ENCODE measurements at regions not wholly inside any gene's neighbourhood (a gene's known extent, or its start where the extent isn't known, plus 50 kb on each side); places are given as distances from the start of the nearest gene placed in this dataset.
A peak's percentile ranks its signal among the peaks of the same experiment; 100 is the strongest.
"Not testable (repeated sequence)": the region's sequence is repeated elsewhere in the genome, so short reads cannot be mapped to it uniquely, and the experiment has no call there.

DNA sequence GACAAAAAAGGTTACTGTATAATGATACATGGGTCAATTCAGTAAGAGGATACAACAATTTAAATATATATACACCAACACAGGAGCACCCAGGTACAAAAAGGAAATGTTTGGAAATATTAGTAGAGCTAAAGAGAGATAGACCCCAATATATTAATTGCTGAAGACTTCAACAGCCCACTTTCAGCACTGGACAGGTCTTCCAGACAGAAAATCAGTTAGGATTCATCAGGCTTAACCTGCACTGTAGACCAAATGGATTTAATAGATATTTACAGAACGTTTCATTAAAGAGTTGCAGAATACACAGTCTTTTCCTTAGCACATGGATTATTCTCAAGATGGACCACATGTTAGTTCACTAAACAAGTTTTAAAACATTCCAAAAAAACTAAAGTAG, 845.9 kb upstream of the GBE1 start:
- Histone ChIP-seq H3K4me3 (ENCODE audit: low read length) (no peak overlapping the region), H3K9me3 (ENCODE audit: control insufficient read depth, low read length) (no peaks in the 10 kb centered on the region), H3K27ac (ENCODE audit: low read length) (no peak overlapping the region), H3K4me1 (ENCODE audit: control insufficient read depth, insufficient read depth, low read length) (no peaks in the 10 kb centered on the region), H3K27me3 (ENCODE audit: control insufficient read depth, insufficient read depth) (no peaks in the 10 kb centered on the region)
- 71% methylated on average over 1 of the region's 1 CpG for WGBS
- no peak for ATAC-seq
- no peak for DNase-seq
- intact Hi-C loops (cut with DNase I), result no loop called here

DNA sequence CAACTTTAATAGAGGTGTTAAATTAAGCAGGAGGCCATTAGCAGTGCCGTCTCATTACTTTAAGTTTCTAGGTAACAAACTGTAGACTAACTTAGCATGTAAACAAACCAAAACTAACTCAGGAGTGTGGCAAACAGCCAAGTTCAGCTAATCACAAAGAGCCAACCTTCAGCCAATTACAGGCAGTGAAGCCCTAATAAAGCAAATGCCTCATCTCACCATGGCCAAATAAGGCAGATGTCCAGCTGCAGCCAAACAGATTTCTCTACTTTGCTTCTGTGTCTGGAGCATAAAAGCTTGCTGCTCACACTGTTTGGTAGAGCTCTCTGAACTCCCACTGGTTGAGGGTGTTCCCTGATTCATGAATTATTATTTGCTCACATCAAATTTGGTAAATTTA, 835.4 kb upstream of the GBE1 start:
- DNase-seq, result no peak
- H3K9me3 ChIP-seq (ENCODE audit: control insufficient read depth, low read length), result no peaks in the 10 kb centered on the region
- no peak for ATAC-seq
- WGBS, result 80% methylated on average over 1 of the region's 1 CpG
- no peaks in the 10 kb centered on the region for H3K4me1 ChIP-seq (ENCODE audit: control insufficient read depth, insufficient read depth, low read length)
- no peak overlapping the region for H3K27ac ChIP-seq (ENCODE audit: low read length)
- no peaks in the 10 kb centered on the region for H3K27me3 ChIP-seq (ENCODE audit: control insufficient read depth, insufficient read depth)
- H3K4me3 ChIP-seq (ENCODE audit: low read length), result no peak overlapping the region
- intact Hi-C loops (cut with DNase I), result no loop called here

DNA sequence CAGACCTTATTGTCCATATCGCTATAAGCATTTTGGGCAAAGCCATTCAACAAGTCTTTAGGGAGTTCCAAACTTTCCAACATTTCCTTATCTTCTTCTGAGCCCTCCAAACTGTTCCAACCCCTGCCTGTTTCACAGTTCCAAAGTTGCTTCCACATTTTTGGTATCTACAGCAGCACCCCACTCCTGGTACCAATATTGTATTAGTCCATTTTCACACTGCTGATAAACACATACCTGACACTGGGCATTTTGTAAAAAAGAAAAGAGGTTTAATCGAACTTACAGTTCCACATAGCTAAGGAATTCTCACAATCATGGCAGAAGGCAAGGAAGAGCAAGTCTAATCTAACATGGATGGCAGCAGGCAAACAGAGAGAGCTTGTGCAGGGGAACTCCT, 834.1 kb upstream of the GBE1 start:
- DNase-seq (no peak), ATAC-seq (no peak)
- Histone ChIP-seq H3K27ac (ENCODE audit: low read length) (no peak overlapping the region), H3K4me1 (ENCODE audit: control insufficient read depth, insufficient read depth, low read length) (no peaks in the 10 kb centered on the region), H3K4me3 (ENCODE audit: low read length) (no peak overlapping the region), H3K27me3 (ENCODE audit: control insufficient read depth, insufficient read depth) (no peaks in the 10 kb centered on the region), H3K9me3 (ENCODE audit: control insufficient read depth, low read length) (no peaks in the 10 kb centered on the region)
- 75% methylated on average over 2 of the region's 2 CpGs for WGBS
- intact Hi-C loops (cut with DNase I), result no loop called here

DNA sequence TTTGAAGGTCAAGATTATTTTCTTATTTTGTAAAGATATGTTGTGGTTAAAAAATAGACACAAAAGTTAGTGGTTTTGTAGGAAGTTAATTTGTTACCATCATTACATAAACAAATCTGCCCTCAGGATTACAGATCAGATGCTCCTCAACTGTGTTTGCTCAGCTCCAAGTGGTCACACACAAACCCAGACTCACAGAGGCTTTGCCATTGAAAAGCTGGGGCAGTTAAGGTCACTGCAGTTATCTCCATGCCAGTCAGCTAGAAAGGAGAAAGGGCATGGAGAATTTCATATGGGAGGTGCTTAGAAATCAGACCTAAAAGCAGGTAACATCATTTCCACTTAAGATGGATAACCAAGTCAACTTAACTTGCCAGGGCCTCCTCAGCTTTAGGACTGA, 825.7 kb upstream of the GBE1 start:
- no peak for DNase-seq
- intact Hi-C loops (cut with DNase I), result no loop called here
- H3K27me3 ChIP-seq (ENCODE audit: control insufficient read depth, insufficient read depth), result no peaks in the 10 kb centered on the region

DNA sequence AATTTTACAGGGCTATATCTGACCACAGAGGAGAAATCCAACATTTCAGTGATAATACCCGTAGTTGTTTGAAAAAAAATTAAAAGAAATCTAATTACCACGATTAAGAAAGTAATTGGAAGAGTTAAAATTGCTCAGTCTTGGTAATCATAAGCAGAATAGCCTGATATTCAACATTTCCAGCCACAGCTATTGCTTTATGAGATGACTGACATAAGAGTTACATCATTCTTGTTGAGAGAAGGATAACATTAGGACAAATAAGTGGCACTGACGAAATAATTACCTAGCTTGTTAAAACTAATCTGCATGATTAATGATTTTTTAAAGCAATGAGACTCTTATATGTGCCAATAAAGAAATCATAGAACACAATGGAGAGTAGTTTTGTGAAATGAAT, 825.0 kb upstream of the GBE1 start:
- Histone ChIP-seq H3K9me3 (ENCODE audit: control insufficient read depth, low read length) (no peaks in the 10 kb centered on the region), H3K4me1 (ENCODE audit: control insufficient read depth, insufficient read depth, low read length) (no peaks in the 10 kb centered on the region), H3K27me3 (ENCODE audit: control insufficient read depth, insufficient read depth) (no peaks in the 10 kb centered on the region), H3K27ac (ENCODE audit: low read length) (no peak overlapping the region), H3K4me3 (ENCODE audit: low read length) (no peak overlapping the region)
- DNase-seq (no peak), ATAC-seq (no peak)
- 38% methylated on average over 3 of the region's 3 CpGs for WGBS
- intact Hi-C loops (cut with DNase I), result no loop called here

More for the DNA sequence above, 825.7 kb upstream of the GBE1 start:
- Histone ChIP-seq H3K27ac (ENCODE audit: low read length) (no peak overlapping the region), H3K9me3 (ENCODE audit: control insufficient read depth, low read length) (no peaks in the 10 kb centered on the region), H3K4me3 (ENCODE audit: low read length) (no peak overlapping the region), H3K4me1 (ENCODE audit: control insufficient read depth, insufficient read depth, low read length) (no peaks in the 10 kb centered on the region)
- ATAC-seq, result no peak

DNA sequence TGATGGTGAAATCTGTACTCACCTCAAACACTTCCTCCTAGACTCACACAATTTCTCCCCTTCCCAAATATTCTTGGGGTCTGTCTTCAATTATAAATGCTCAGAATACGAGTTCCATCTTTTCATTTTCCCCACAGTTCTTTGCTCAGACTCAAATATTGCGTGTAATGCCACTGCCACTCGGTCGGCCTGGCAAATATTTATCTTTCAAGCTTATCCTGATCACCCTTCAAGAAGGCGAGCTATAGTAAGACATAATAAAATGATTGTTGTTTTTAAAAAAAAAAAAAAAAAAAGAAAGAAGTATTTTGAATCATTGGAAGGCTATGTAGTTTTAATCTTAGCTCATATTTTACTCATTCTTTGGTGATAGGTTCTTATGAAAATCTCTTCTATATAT, 824.6 kb upstream of the GBE1 start:
- ATAC-seq; H3K4me1 ChIP-seq (ENCODE audit: control insufficient read depth, insufficient read depth, low read length); H3K9me3 ChIP-seq (ENCODE audit: control insufficient read depth, low read length); H3K27me3 ChIP-seq (ENCODE audit: control insufficient read depth, insufficient read depth); intact Hi-C loops (cut with DNase I); H3K27ac ChIP-seq (ENCODE audit: low read length); DNase-seq; H3K4me3 ChIP-seq (ENCODE audit: low read length): not testable (repeated sequence)
- WGBS, result 46% methylated on average over 5 of the region's 5 CpGs

DNA sequence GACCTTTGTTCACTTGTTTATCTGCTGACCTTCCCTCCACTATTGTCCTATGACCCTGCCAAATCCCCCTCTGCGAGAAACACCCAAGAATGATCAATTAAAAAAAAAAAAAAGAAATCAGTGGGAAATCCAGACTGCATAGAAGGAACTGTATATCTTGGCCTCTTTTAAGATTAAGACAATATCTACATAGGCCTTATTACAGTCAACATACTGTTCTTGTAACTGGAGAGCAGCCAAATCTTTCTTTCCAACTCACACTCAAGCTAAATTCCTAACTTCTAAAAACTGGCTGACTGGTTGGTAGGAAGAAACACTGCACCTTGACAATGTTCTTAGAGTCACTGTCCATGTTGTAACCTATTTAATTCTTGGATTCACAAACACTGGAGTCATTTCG, 824.1 kb upstream of the GBE1 start:
- H3K4me3 ChIP-seq (ENCODE audit: low read length); H3K9me3 ChIP-seq (ENCODE audit: control insufficient read depth, low read length); H3K4me1 ChIP-seq (ENCODE audit: control insufficient read depth, insufficient read depth, low read length); DNase-seq; ATAC-seq; H3K27me3 ChIP-seq (ENCODE audit: control insufficient read depth, insufficient read depth); intact Hi-C loops (cut with DNase I); H3K27ac ChIP-seq (ENCODE audit: low read length): not testable (repeated sequence)
- WGBS, result 76% methylated on average over 2 of the region's 2 CpGs

DNA sequence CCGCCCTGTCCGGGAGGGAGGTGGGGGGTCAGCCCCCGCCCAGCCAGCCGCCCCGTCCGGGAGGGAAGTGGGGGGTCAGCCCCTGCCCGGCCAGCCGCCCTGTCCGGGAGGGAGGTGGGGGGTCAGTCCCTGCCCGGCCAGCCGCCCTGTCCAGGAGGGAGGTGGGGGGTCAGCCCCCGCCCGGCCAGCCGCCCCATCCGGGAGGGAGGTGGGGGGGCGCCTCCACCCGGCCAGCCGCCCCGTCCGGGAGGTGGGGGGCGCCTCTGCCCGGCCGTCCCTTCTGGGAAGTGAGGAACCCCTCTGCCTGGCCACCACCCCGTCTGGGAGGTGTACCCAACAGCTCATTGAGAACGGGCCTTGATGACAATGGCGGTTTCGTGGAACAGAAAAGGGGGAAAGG, 823.4 kb upstream of the GBE1 start:
- intact Hi-C loops (cut with DNase I); H3K27ac ChIP-seq (ENCODE audit: low read length); H3K4me1 ChIP-seq (ENCODE audit: control insufficient read depth, insufficient read depth, low read length); ATAC-seq; H3K4me3 ChIP-seq (ENCODE audit: low read length); H3K9me3 ChIP-seq (ENCODE audit: control insufficient read depth, low read length); DNase-seq; H3K27me3 ChIP-seq (ENCODE audit: control insufficient read depth, insufficient read depth): not testable (repeated sequence)
- WGBS, result 93% methylated on average over 27 of the region's 27 CpGs

DNA sequence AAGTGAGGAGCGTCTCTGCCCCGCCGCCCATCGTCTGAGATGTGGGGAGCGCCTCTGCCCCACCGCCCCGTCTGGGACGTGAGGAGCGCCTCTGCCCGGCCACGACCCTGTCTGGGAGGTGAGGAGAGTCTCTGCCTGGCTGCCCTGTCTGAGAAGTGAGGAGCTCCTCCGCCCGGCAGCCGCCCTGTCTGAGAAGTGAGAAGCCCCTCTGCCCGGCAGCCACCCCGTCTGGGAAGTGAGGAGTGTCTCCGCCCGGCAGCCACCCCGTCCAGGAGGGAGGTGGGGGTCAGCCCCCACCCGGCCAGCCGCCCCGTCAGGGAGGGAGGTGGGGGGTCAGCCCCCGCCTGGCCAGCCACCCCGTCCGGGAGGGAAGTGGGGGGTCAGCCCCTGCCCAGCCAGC, 823.0 kb upstream of the GBE1 start:
- intact Hi-C loops (cut with DNase I); H3K4me3 ChIP-seq (ENCODE audit: low read length); H3K27ac ChIP-seq (ENCODE audit: low read length); ATAC-seq; H3K9me3 ChIP-seq (ENCODE audit: control insufficient read depth, low read length); H3K27me3 ChIP-seq (ENCODE audit: control insufficient read depth, insufficient read depth); H3K4me1 ChIP-seq (ENCODE audit: control insufficient read depth, insufficient read depth, low read length): not testable (repeated sequence)
- WGBS, result 94% methylated on average over 25 of the region's 25 CpGs
- peak in 2 of 3 donors; percentile 28 to 41 for DNase-seq

DNA sequence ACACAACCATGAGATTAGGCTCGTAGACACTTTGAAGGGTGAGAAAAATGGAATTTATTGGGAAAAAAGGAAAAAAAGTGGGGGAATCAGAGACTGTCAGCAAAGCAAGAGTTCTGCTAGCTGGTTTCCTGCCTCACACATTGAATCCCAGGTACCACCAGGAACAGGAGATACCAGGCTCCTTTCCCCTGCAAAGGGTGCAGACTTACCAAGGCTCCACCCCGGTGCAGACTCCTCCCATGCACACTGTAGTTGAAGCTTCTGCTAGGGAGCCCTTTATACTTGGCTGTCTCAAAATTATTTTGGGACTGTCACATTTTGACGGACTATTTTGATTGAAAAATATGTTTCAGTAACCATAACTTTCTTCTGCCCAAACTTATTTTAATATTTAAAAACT, 819.9 kb upstream of the GBE1 start:
- Histone ChIP-seq H3K9me3 (ENCODE audit: control insufficient read depth, low read length) (no peaks in the 10 kb centered on the region), H3K27me3 (ENCODE audit: control insufficient read depth, insufficient read depth) (no peaks in the 10 kb centered on the region), H3K27ac (ENCODE audit: low read length) (no peak overlapping the region), H3K4me3 (ENCODE audit: low read length) (no peak overlapping the region), H3K4me1 (ENCODE audit: control insufficient read depth, insufficient read depth, low read length) (no peaks in the 10 kb centered on the region)
- no peak for ATAC-seq
- intact Hi-C loops (cut with DNase I), result no loop called here
- 66% methylated on average over 3 of the region's 3 CpGs for WGBS
- no peak for DNase-seq

DNA sequence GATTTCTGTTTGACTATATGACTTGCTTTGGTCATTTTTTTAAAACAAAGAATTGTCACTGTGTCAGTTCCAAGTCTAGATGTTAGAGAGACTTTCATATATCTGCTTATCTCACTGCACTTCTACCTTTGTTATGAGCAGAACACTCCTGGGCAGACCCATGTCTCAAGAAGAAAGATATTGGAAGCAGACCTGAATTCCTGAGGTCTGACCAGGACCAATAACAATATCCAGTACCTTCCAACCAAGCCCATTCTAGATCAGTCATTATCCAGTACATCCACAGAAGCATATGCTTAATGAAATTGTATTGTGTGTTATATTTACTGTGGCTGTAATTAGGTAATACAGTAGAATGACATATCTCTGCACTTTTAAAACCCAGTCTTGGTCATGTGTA, 811.3 kb upstream of the GBE1 start:
- Histone ChIP-seq H3K27ac (ENCODE audit: low read length) (no peak overlapping the region), H3K4me3 (ENCODE audit: low read length) (no peak overlapping the region), H3K27me3 (ENCODE audit: control insufficient read depth, insufficient read depth) (no peaks in the 10 kb centered on the region), H3K4me1 (ENCODE audit: control insufficient read depth, insufficient read depth, low read length) (no peaks in the 10 kb centered on the region), H3K9me3 (ENCODE audit: control insufficient read depth, low read length) (no peaks in the 10 kb centered on the region)
- ATAC-seq (no peak), DNase-seq (no peak)
- intact Hi-C loops (cut with DNase I), result no loop called here

DNA sequence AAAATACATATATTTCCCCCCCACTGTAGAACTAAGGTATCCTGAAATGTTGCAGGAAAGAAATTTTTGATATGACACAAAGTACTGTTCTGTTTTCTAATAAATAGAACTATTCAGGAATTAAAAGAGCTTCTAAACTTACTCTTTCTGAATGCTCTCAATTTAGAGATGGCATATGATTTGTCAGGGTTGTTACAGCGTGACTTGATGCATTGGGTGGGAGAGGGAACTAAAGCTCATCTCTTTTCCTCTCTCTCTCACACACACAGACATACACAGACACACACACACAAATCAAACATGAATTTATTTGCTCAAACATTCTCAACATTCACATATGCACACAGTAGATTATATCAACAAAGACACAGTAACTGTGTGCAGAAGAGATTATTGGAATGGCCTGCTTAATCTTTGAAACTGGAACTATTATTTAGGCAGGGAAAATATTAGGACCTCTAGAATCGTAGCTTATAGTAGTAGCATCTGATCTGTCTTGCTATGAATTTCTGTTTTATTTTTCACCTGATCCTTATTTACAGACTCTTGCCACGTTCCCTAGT, 807.4 kb upstream of the GBE1 start:
- Histone ChIP-seq H3K4me3 (ENCODE audit: low read length) (no peak overlapping the region), H3K27me3 (ENCODE audit: control insufficient read depth, insufficient read depth) (no peaks in the 10 kb centered on the region), H3K4me1 (ENCODE audit: control insufficient read depth, insufficient read depth, low read length) (no peaks in the 10 kb centered on the region), H3K9me3 (ENCODE audit: control insufficient read depth, low read length) (no peaks in the 10 kb centered on the region), H3K27ac (ENCODE audit: low read length) (no peak overlapping the region)
- WGBS, result 64% methylated on average over 3 of the region's 3 CpGs
- DNase-seq, result no peak
- no peak for ATAC-seq
- intact Hi-C loops (cut with DNase I), result no loop called here

Data from right cardiac atrium (tissue), 5 donors.